Neural cell (in vitro differentiated cells): ENCODE measurements at regions not wholly inside any gene's neighbourhood (a gene's known extent, or its start where the extent isn't known, plus 50 kb on each side); places are given as distances from the start of the nearest gene placed in this dataset.

Experiments
- H2AFZ ChIP-seq: fragments of 200-600, 300-800 bp; sonication (generic), shearing (Covaris generic); 2 replicates; pipeline ENCODE4 v1.6.0; 2014; ENCODE audit warnings: low read depth, mild to moderate bottlenecking, antibody characterized with exemption, low read length, moderate library complexity
- H3F3A ChIP-seq: fragments of 200-600 bp; shearing (Covaris generic); 2 replicates; pipeline ENCODE4 v1.6.1; 2016; ENCODE audit warnings: mild to moderate bottlenecking, moderate library complexity, mixed read lengths, antibody characterized with exemption, low read length; ENCODE audit not compliant: insufficient read depth, poor library complexity, severe bottlenecking
- H3K27ac ChIP-seq: fragments of 200-600, 300-800 bp; sonication (generic), shearing (Covaris generic); 2 replicates; pipeline ENCODE4 v1.5.1; 2014; ENCODE audit warnings: mild to moderate bottlenecking, low read length, moderate library complexity
- H3K27me3 ChIP-seq: fragments of 300-800, 200-600 bp; sonication (generic), shearing (Covaris generic); 2 replicates; pipeline ENCODE4 v1.6.0; 2014; ENCODE audit warnings: mild to moderate bottlenecking, low read depth, low read length, moderate library complexity; ENCODE audit not compliant: insufficient read depth
- H3K36me3 ChIP-seq: fragments of 300-800, 200-600 bp; sonication (generic), shearing (Covaris generic); 2 replicates; pipeline ENCODE4 v1.5.1; 2014; ENCODE audit warnings: mild to moderate bottlenecking, antibody characterized with exemption, low read length, moderate library complexity; ENCODE audit not compliant: insufficient read depth
- H3K4me2 ChIP-seq: fragments of 300-800, 200-600 bp; sonication (generic), shearing (Covaris generic); 2 replicates; pipeline ENCODE4 v1.6.0; 2014; ENCODE audit warnings: mild to moderate bottlenecking, low read length
- H3K4me3 ChIP-seq: fragments of 300-800, 200-600 bp; sonication (generic), shearing (Covaris generic); 2 replicates; pipeline ENCODE4 v1.5.1; 2014; ENCODE audit warnings: mild to moderate bottlenecking, low read length, moderate library complexity
- H3K79me2 ChIP-seq: fragments of 200-600 bp; shearing (Covaris generic); replicated peaks from 2 replicates; pipeline ENCODE4 v1.6.0; 2014; ENCODE audit warnings: mild to moderate bottlenecking, low read length, moderate library complexity; ENCODE audit not compliant: insufficient read depth
- H3K9ac ChIP-seq: fragments of 300-800, 200-600 bp; sonication (generic), shearing (Covaris generic); 2 replicates; pipeline ENCODE4 v1.6.1; 2016; ENCODE audit warnings: mild to moderate bottlenecking, low read length, mixed read lengths
- H3K9me2 ChIP-seq: fragments of 200-600 bp; shearing (Covaris generic); 2 replicates; pipeline ENCODE4 v1.6.1; 2016; ENCODE audit warnings: mild to moderate bottlenecking, low read length, mixed read lengths; ENCODE audit not compliant: insufficient read depth
- H3K9me3 ChIP-seq: fragments of 200-600, 300-800 bp; sonication (generic), shearing (Covaris generic); 2 replicates; pipeline ENCODE4 v1.6.1; 2016; ENCODE audit warnings: mild to moderate bottlenecking, mixed run types, low read length, moderate library complexity, mixed read lengths
- H4K20me1 ChIP-seq: fragments of 200-600 bp; shearing (Covaris generic); 2 replicates; pipeline ENCODE4 v1.6.1; 2016; ENCODE audit warnings: mild to moderate bottlenecking, mixed run types; ENCODE audit not compliant: insufficient read depth
- EP300 ChIP-seq: fragments of 450-650 bp; conservative IDR thresholded peaks from 2 replicates; pipeline ENCODE4 v1.6.1; 2014; ENCODE audit warnings: antibody characterized with exemption, mild to moderate bottlenecking, moderate library complexity; ENCODE audit not compliant: poor library complexity, severe bottlenecking
- EZH2 ChIP-seq: fragments of 200-600, 300-800 bp; shearing (Covaris generic), sonication (generic); IDR thresholded peaks from 2 replicates; pipeline ENCODE4 v1.6.1; 2014; ENCODE audit warnings: antibody characterized with exemption, low read length, borderline replicate concordance, mild to moderate bottlenecking; ENCODE audit not compliant: insufficient read depth, poor library complexity, severe bottlenecking
- MXI1 ChIP-seq: fragments of 450-650 bp; conservative IDR thresholded peaks from 2 replicates; pipeline ENCODE4 v1.6.1; 2014; ENCODE audit warnings: antibody characterized with exemption, mild to moderate bottlenecking; ENCODE audit not compliant: poor library complexity, severe bottlenecking
- POLR2AphosphoS5 ChIP-seq: IDR thresholded peaks from 2 replicates; pipeline ENCODE4 v1.6.1; 2012
- RAD21 ChIP-seq: fragments of 450-650 bp; conservative IDR thresholded peaks from 2 replicates; pipeline ENCODE4 v1.6.1; 2014; ENCODE audit warnings: antibody characterized with exemption, mild to moderate bottlenecking, moderate library complexity
- SMC3 ChIP-seq: fragments of 450-650 bp; conservative IDR thresholded peaks from 2 replicates; pipeline ENCODE4 v1.6.1; 2014; ENCODE audit warnings: antibody characterized with exemption, mild to moderate bottlenecking, moderate library complexity; ENCODE audit not compliant: poor library complexity
- TAF1 ChIP-seq: IDR thresholded peaks from 2 replicates; pipeline ENCODE4 v1.6.1; 2012; ENCODE audit warnings: low read depth
- TF ChIP-seq, protein P1 (sequence below): fragments of 450-650 bp; IDR thresholded peaks from 2 replicates; pipeline ENCODE4 v1.5.1; 2014; ENCODE audit warnings: antibody characterized with exemption, mild to moderate bottlenecking, moderate library complexity; ENCODE audit not compliant: poor library complexity, severe bottlenecking
- TF ChIP-seq, protein P2 (sequence below): IDR thresholded peaks from 2 replicates; pipeline ENCODE4 v1.6.1; 2012; ENCODE audit warnings: borderline replicate concordance

DNA sequence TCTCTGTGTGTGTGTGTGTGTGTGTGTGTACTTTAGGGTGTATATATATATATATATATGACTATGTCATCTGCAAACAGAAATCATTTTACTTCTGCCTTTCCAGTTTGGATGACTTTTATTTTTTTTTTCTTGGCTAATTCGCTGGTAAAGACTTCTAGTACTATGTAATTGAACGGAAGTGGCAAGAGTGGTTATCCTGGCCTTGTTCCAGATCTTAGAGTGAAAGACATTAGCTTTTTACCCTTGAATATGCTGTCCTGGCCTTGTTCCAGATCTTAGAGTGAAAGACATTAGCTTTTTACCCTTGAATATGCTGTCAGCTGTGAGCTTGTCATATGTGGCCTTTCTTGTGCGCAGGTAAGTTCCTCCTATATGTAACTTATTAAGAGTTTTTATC is 72.7 kb upstream of the MYOCD start:
- Histone ChIP-seq H3K4me2 (no peak overlapping the region), H3K36me3 (no peaks in the 10 kb centered on the region), H3K4me3 (no peak overlapping the region), H3K79me2 (no peaks in the 10 kb centered on the region), H4K20me1 (no peaks in the 10 kb centered on the region), H3F3A (no peaks in the 10 kb centered on the region), H3K9me2 (no peaks in the 10 kb centered on the region), H2AFZ (no peak overlapping the region), H3K27me3 (no peaks in the 10 kb centered on the region), H3K9me3 (no peaks in the 10 kb centered on the region), H3K9ac (no peak overlapping the region), H3K27ac (no peak overlapping the region)
- TF ChIP-seq SMC3: no peak
- TF ChIP-seq, protein P1, sequence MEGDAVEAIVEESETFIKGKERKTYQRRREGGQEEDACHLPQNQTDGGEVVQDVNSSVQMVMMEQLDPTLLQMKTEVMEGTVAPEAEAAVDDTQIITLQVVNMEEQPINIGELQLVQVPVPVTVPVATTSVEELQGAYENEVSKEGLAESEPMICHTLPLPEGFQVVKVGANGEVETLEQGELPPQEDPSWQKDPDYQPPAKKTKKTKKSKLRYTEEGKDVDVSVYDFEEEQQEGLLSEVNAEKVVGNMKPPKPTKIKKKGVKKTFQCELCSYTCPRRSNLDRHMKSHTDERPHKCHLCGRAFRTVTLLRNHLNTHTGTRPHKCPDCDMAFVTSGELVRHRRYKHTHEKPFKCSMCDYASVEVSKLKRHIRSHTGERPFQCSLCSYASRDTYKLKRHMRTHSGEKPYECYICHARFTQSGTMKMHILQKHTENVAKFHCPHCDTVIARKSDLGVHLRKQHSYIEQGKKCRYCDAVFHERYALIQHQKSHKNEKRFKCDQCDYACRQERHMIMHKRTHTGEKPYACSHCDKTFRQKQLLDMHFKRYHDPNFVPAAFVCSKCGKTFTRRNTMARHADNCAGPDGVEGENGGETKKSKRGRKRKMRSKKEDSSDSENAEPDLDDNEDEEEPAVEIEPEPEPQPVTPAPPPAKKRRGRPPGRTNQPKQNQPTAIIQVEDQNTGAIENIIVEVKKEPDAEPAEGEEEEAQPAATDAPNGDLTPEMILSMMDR: no peak
- TF ChIP-seq, protein P2, sequence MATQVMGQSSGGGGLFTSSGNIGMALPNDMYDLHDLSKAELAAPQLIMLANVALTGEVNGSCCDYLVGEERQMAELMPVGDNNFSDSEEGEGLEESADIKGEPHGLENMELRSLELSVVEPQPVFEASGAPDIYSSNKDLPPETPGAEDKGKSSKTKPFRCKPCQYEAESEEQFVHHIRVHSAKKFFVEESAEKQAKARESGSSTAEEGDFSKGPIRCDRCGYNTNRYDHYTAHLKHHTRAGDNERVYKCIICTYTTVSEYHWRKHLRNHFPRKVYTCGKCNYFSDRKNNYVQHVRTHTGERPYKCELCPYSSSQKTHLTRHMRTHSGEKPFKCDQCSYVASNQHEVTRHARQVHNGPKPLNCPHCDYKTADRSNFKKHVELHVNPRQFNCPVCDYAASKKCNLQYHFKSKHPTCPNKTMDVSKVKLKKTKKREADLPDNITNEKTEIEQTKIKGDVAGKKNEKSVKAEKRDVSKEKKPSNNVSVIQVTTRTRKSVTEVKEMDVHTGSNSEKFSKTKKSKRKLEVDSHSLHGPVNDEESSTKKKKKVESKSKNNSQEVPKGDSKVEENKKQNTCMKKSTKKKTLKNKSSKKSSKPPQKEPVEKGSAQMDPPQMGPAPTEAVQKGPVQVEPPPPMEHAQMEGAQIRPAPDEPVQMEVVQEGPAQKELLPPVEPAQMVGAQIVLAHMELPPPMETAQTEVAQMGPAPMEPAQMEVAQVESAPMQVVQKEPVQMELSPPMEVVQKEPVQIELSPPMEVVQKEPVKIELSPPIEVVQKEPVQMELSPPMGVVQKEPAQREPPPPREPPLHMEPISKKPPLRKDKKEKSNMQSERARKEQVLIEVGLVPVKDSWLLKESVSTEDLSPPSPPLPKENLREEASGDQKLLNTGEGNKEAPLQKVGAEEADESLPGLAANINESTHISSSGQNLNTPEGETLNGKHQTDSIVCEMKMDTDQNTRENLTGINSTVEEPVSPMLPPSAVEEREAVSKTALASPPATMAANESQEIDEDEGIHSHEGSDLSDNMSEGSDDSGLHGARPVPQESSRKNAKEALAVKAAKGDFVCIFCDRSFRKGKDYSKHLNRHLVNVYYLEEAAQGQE: no peak
- TF ChIP-seq POLR2AphosphoS5: no peak
- TF ChIP-seq TAF1: no peak
- TF ChIP-seq MXI1: no peak
- TF ChIP-seq EP300: no peak
- TF ChIP-seq EZH2: no peak
- no peak for TF ChIP-seq RAD21

DNA sequence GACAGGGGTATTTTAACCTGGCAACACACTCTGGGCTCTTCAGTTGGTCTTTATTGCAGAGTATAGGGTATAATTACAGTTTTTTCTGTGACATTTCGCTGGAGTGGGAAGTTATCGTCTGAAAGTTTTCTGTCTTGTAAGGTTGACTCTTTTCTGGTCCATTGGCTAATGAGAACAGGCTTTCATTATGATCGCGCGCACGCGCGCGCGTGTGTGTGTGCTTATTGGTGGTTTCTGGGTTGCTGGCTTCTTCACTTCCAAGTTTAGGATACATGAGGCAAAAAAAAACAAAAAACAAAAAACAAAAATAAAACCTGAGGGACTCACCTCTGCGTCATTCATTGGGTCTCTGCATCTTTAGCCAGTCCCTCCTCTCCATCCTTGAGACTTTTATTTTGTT is 68.7 kb upstream of the MYOCD start:
- H3K4me2 ChIP-seq: no peak overlapping the region
- H3K79me2 ChIP-seq: no peaks in the 10 kb centered on the region
- no peak overlapping the region for H2AFZ ChIP-seq
- no peak overlapping the region for H3K4me3 ChIP-seq
- H3F3A ChIP-seq: no peaks in the 10 kb centered on the region
- no peaks in the 10 kb centered on the region for H3K9me2 ChIP-seq
- H3K36me3 ChIP-seq: no peaks in the 10 kb centered on the region
- H4K20me1 ChIP-seq: no peaks in the 10 kb centered on the region
- no peak overlapping the region for H3K27ac ChIP-seq
- TF ChIP-seq, protein P1: no peak
- TF ChIP-seq EZH2: no peak
- TF ChIP-seq RAD21: no peak
- TF ChIP-seq MXI1: no peak
- no peak for TF ChIP-seq POLR2AphosphoS5
- TF ChIP-seq, protein P2: no peak
- TF ChIP-seq SMC3: no peak
- TF ChIP-seq EP300: no peak
- no peak for TF ChIP-seq TAF1
- no peak overlapping the region for H3K9ac ChIP-seq
- no peaks in the 10 kb centered on the region for H3K9me3 ChIP-seq
- H3K27me3 ChIP-seq: no peaks in the 10 kb centered on the region
